WTC11 (cell line): ENCODE measurements at regions not wholly inside any gene's neighbourhood (a gene's known extent, or its start where the extent isn't known, plus 50 kb on each side); places are given as distances from the start of the nearest gene placed in this dataset.

Experiments
- ATAC-seq: fragments of 200-7000 bp; cut with Tn5 transposase; 2 replicates; pipeline ENCODE4 v1.10.0; 2021; ENCODE audit warnings: mild to moderate bottlenecking, moderate library complexity
- CTCF ChIA-PET: fragments of 300-600 bp; sonication (Branson Sonifier 250); formaldehyde crosslinking; loops from one replicate; lab custom pipeline; 2021; ENCODE audit warnings: antibody characterized with exemption; lab: Charles Lee
- POLR2A ChIA-PET: fragments of 350-600 bp; sonication (Branson Sonifier 250); formaldehyde crosslinking; loops from one replicate; lab custom pipeline; 2021; ENCODE audit warnings: antibody characterized with exemption; lab: Charles Lee
- DNase-seq: peaks from one replicate; pipeline ENCODE4 v3.0.0; 2021; ENCODE audit warnings: low spot score
- H3K27ac Mint-ChIP-seq: 2 replicates; pipeline ENCODE4 v1.8.0; 2021; ENCODE audit warnings: mixed read lengths
- H3K27me3 Mint-ChIP-seq: 2 replicates; pipeline ENCODE4 v1.8.0; 2021; ENCODE audit warnings: low read depth, mild to moderate bottlenecking, moderate library complexity, mixed read lengths
- H3K36me3 Mint-ChIP-seq: 2 replicates; pipeline ENCODE4 v1.8.0; 2021; ENCODE audit warnings: mixed read lengths
- H3K4me1 Mint-ChIP-seq: 2 replicates; pipeline ENCODE4 v1.8.0; 2022; ENCODE audit warnings: mixed read lengths
- H3K4me3 Mint-ChIP-seq: 2 replicates; pipeline ENCODE4 v1.8.0; 2021; ENCODE audit warnings: mild to moderate bottlenecking, moderate library complexity, mixed read lengths
- H3K9me3 Mint-ChIP-seq: 2 replicates; pipeline ENCODE4 v1.8.0; 2021; ENCODE audit warnings: mixed read lengths
- CBFB ChIP-seq: sonication (generic); formaldehyde crosslinking; IDR thresholded peaks from 2 replicates; pipeline ENCODE4 v1.8.1; 2022; ENCODE audit warnings: mild to moderate bottlenecking, low read depth, missing genetic modification reagents
- FOXP1 ChIP-seq: sonication (generic); formaldehyde crosslinking; IDR thresholded peaks from 2 replicates; pipeline ENCODE4 v1.8.0; 2022; ENCODE audit warnings: missing genetic modification reagents, mild to moderate bottlenecking, moderate library complexity, borderline replicate concordance
- GABPB1 ChIP-seq: sonication (generic); formaldehyde crosslinking; IDR thresholded peaks from 2 replicates; pipeline ENCODE4 v1.8.1; 2023; ENCODE audit warnings: mild to moderate bottlenecking, missing genetic modification reagents
- GRHL2 ChIP-seq: fragments of 250-450 bp; sonication (Bioruptor Pico); IDR thresholded peaks from 2 replicates; pipeline ENCODE4 v1.8.0; 2022; ENCODE audit warnings: mild to moderate bottlenecking, moderate library complexity; ENCODE audit not compliant: insufficient replicate concordance, severe bottlenecking
- IRF2 ChIP-seq: sonication (generic); formaldehyde crosslinking; IDR thresholded peaks from 2 replicates; pipeline ENCODE4 v1.8.0; 2022; ENCODE audit warnings: low read depth, missing genetic modification reagents, borderline replicate concordance
- NFATC4 ChIP-seq: fragments of 250-450 bp; sonication (Bioruptor Pico); IDR thresholded peaks from 2 replicates; pipeline ENCODE4 v1.9.0; 2021; ENCODE audit warnings: mild to moderate bottlenecking
- NR2C2 ChIP-seq: sonication (generic); formaldehyde crosslinking; IDR thresholded peaks from 2 replicates; pipeline ENCODE4 v1.8.0; 2022; ENCODE audit warnings: mild to moderate bottlenecking, missing genetic modification reagents
- SOX15 ChIP-seq: fragments of 250-450 bp; sonication (Bioruptor Pico); IDR thresholded peaks from 2 replicates; pipeline ENCODE4 v1.9.0; 2021; ENCODE audit warnings: mild to moderate bottlenecking
- TCF7 ChIP-seq: sonication (generic); formaldehyde crosslinking; IDR thresholded peaks from 2 replicates; pipeline ENCODE4 v1.8.0; 2022; ENCODE audit warnings: mild to moderate bottlenecking, low read depth, missing genetic modification reagents, moderate library complexity
- TEAD1 ChIP-seq: sonication (generic); formaldehyde crosslinking; IDR thresholded peaks from 2 replicates; pipeline ENCODE4 v1.8.0; 2022; ENCODE audit warnings: mild to moderate bottlenecking, missing genetic modification reagents
- ZNF263 ChIP-seq: sonication (generic); formaldehyde crosslinking; IDR thresholded peaks from 2 replicates; pipeline ENCODE4 v1.8.1; 2022; ENCODE audit warnings: low read depth, mild to moderate bottlenecking, moderate library complexity, missing genetic modification reagents
- ZNF416 ChIP-seq: fragments of 250-450 bp; sonication (Bioruptor Pico); IDR thresholded peaks from 2 replicates; pipeline ENCODE4 v1.9.0; 2021; ENCODE audit warnings: mild to moderate bottlenecking, inconsistent platforms
- TF ChIP-seq, protein P1 (sequence below): fragments of 250-450 bp; sonication (Bioruptor Pico); IDR thresholded peaks from 2 replicates; pipeline ENCODE4 v1.9.0; 2021; ENCODE audit warnings: mild to moderate bottlenecking, borderline replicate concordance
- TF ChIP-seq, protein P2 (sequence below): fragments of 250-450 bp; sonication (Bioruptor Pico); IDR thresholded peaks from 2 replicates; pipeline ENCODE4 v2.1.2; 2022; ENCODE audit warnings: mild to moderate bottlenecking, moderate library complexity
- TF ChIP-seq, protein P3 (sequence below): sonication (generic); formaldehyde crosslinking; IDR thresholded peaks from 2 replicates; pipeline ENCODE4 v1.8.1; 2023; ENCODE audit warnings: mild to moderate bottlenecking, missing genetic modification reagents, borderline replicate concordance
- TF ChIP-seq, protein P4 (sequence below): fragments of 250-450 bp; sonication (Bioruptor Pico); conservative IDR thresholded peaks from 2 replicates; pipeline ENCODE4 v1.9.0; 2021; ENCODE audit warnings: mild to moderate bottlenecking

DNA sequence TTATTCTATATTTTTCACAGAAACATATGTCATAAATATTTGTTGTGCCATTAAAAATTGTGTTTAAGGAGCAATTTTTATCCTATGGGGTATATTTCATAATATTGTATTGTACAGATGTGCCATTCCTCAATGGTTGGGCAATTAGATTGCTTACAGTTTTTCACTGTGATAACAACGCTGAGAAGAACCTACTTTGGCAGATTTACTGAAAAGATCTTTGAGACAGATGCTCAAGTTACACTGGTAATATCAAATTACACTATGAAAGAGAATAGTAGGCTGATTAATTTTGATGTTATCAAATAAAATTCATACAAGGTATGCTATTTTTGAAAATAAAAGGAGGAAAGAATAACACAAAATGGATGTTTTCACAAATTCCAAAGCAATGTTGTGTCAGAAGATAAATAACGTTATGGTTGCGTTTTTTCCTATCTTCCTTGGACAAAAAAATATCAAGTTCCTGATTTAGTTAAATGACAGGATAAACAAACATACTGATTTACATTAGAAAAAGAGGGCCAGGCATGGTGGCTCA lies 335.1 kb upstream of the ZNF521 start (continued):
- TF ChIP-seq, protein P1, sequence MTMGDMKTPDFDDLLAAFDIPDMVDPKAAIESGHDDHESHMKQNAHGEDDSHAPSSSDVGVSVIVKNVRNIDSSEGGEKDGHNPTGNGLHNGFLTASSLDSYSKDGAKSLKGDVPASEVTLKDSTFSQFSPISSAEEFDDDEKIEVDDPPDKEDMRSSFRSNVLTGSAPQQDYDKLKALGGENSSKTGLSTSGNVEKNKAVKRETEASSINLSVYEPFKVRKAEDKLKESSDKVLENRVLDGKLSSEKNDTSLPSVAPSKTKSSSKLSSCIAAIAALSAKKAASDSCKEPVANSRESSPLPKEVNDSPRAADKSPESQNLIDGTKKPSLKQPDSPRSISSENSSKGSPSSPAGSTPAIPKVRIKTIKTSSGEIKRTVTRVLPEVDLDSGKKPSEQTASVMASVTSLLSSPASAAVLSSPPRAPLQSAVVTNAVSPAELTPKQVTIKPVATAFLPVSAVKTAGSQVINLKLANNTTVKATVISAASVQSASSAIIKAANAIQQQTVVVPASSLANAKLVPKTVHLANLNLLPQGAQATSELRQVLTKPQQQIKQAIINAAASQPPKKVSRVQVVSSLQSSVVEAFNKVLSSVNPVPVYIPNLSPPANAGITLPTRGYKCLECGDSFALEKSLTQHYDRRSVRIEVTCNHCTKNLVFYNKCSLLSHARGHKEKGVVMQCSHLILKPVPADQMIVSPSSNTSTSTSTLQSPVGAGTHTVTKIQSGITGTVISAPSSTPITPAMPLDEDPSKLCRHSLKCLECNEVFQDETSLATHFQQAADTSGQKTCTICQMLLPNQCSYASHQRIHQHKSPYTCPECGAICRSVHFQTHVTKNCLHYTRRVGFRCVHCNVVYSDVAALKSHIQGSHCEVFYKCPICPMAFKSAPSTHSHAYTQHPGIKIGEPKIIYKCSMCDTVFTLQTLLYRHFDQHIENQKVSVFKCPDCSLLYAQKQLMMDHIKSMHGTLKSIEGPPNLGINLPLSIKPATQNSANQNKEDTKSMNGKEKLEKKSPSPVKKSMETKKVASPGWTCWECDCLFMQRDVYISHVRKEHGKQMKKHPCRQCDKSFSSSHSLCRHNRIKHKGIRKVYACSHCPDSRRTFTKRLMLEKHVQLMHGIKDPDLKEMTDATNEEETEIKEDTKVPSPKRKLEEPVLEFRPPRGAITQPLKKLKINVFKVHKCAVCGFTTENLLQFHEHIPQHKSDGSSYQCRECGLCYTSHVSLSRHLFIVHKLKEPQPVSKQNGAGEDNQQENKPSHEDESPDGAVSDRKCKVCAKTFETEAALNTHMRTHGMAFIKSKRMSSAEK = no peak
- TF ChIP-seq, protein P2, sequence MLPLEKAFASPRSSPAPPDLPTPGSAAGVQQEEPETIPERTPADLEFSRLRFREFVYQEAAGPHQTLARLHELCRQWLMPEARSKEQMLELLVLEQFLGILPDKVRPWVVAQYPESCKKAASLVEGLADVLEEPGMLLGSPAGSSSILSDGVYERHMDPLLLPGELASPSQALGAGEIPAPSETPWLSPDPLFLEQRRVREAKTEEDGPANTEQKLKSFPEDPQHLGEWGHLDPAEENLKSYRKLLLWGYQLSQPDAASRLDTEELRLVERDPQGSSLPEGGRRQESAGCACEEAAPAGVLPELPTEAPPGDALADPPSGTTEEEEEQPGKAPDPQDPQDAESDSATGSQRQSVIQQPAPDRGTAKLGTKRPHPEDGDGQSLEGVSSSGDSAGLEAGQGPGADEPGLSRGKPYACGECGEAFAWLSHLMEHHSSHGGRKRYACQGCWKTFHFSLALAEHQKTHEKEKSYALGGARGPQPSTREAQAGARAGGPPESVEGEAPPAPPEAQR (CRISPR knock-in tag) = no peak
- no peak for TF ChIP-seq SOX15 (CRISPR knock-in tag)
- TF ChIP-seq NR2C2 = no peak
- TF ChIP-seq TCF7 = no peak
- TF ChIP-seq, protein P3, sequence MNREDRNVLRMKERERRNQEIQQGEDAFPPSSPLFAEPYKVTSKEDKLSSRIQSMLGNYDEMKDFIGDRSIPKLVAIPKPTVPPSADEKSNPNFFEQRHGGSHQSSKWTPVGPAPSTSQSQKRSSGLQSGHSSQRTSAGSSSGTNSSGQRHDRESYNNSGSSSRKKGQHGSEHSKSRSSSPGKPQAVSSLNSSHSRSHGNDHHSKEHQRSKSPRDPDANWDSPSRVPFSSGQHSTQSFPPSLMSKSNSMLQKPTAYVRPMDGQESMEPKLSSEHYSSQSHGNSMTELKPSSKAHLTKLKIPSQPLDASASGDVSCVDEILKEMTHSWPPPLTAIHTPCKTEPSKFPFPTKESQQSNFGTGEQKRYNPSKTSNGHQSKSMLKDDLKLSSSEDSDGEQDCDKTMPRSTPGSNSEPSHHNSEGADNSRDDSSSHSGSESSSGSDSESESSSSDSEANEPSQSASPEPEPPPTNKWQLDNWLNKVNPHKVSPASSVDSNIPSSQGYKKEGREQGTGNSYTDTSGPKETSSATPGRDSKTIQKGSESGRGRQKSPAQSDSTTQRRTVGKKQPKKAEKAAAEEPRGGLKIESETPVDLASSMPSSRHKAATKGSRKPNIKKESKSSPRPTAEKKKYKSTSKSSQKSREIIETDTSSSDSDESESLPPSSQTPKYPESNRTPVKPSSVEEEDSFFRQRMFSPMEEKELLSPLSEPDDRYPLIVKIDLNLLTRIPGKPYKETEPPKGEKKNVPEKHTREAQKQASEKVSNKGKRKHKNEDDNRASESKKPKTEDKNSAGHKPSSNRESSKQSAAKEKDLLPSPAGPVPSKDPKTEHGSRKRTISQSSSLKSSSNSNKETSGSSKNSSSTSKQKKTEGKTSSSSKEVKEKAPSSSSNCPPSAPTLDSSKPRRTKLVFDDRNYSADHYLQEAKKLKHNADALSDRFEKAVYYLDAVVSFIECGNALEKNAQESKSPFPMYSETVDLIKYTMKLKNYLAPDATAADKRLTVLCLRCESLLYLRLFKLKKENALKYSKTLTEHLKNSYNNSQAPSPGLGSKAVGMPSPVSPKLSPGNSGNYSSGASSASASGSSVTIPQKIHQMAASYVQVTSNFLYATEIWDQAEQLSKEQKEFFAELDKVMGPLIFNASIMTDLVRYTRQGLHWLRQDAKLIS (CRISPR knock-in tag) = no peak

DNA sequence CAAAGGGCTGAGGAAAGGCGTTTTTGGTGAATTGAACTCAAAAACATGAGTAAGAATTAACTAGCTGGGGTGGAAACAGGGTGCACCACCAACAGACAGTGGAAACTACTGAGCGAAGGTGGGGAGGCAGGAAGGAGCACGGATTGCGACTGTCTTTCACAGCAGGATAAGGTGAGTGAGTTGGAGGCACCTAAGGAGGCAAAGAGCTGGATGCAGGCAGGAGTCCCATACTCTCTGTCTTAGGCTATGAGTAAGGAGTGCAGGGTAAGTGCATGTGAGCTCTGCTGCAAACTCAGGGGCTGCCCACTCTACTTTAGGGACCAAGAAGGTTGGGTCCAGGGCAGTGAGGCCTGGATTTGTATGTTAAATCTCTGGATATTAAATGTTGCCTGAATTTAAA lies 333.1 kb upstream of the ZNF521 start:
- peaks cover 8% of the 10 kb centered on the region for H3K27me3 Mint-ChIP-seq
- TF ChIP-seq GRHL2 (no peak), NFATC4 (CRISPR knock-in tag) (no peak), FOXP1 (CRISPR knock-in tag) (no peak), IRF2 (CRISPR knock-in tag) (no peak), GABPB1 (no peak), CBFB (CRISPR knock-in tag) (no peak), ZNF263 (CRISPR knock-in tag) (no peak), TEAD1 (CRISPR knock-in tag) (no peak), ZNF416 (CRISPR knock-in tag) (no peak)
- TF ChIP-seq, protein P4, sequence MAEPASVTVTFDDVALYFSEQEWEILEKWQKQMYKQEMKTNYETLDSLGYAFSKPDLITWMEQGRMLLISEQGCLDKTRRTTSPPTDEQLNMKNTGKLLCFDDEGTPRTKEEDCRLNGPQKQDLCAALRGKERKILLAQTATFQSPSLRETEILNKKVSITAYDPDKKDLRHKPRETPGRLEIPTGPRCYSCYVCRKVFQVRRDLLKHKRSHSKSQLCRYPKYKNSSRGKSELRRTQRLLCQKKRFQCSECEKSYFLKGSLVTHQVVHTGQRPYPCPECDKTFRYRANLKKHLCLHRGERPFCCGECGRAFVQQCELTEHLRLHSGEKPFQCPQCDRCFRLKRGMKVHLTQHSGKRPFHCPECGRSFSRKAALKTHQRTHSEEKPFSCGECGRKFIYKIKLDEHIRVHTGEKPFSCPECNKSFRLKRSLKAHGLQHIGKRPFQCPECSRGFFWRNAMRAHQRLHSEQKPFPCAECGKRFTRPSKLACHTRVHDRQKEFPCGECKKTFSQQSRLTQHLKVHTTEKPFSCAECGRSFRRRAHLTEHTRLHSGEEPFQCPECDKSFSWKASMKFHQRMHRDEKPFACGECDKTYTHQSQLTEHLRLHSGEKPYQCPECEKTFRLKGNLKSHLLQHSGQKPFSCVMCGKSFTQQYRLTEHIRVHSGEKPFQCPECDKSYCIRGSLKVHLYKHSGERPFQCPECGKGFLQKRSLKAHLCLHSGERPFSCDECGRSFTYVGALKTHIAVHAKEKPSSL (CRISPR knock-in tag) = no peak
- POLR2A ChIA-PET = no interaction called here
- H3K27ac Mint-ChIP-seq = no peak overlapping the region
- ATAC-seq = peak; percentile 59; the same call in 1 of the 2 replicates
- no peaks in the 10 kb centered on the region for H3K36me3 Mint-ChIP-seq
- no peak overlapping the region for H3K4me3 Mint-ChIP-seq
- peaks cover 12% of the 10 kb centered on the region for H3K9me3 Mint-ChIP-seq
- no peak for DNase-seq
- peaks cover 29% of the 10 kb centered on the region for H3K4me1 Mint-ChIP-seq
- CTCF ChIA-PET = interaction anchor here (1.9 kb wide), 1 partner anchor 9 kb away, joined by 6 read pairs; no protein-coding TSS in a partner anchor
